HG03095 (cell line): ENCODE measurements at regions not wholly inside any gene's neighbourhood (a gene's known extent, or its start where the extent isn't known, plus 50 kb on each side); places are given as distances from the start of the nearest gene placed in this dataset.
A peak's percentile ranks its signal among the peaks of the same experiment; 100 is the strongest.

Experiments used
- ATAC-seq: cut with Tn5 transposase; IDR thresholded peaks from one replicate; pipeline ENCODE4 v1.9.1; 2021; ENCODE audit warnings: moderate library complexity; ENCODE audit not compliant: unreplicated experiment

DNA sequence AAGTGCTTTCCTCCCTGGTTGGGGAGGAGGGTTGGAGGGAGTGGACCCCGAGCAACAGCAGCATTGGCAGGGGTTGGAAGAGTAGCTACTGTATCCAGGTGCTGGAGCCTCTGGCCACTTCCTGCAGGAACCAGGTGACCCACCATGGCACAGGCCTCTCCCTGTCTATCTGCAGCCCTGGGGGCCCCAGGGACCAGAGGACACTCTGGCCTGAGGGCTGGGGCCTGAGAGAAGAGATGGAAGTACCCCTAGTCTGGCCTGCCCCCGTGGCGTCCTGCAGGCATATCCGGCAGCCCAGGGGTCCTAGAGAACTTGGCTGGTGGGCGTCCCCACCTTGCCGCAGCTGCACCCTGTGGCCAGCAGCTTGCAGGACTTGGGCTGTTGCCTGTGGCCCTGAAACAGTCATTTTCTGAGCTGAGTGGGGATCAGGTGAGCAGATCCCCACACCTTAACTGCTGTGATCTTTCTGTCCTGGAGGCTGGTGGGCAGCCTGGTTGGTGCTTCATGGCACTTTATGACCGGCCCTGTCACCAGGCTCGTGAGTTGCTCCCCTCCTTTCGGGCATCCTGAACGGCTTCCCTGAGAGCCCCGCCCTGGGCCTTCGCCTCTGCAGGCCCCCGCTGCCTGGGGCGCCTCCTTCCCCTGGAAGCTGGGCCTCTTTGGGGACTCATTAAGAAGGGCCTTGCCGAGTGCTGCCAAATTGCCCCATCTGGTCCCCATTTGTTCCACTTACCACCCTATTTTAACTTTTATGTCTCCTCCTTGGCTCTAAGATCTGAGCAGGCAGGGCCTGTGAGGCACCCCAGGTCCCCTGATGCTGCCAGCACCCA is 298.6 kb downstream of the SEC14L1 start:
- ATAC-seq, result no peak

DNA sequence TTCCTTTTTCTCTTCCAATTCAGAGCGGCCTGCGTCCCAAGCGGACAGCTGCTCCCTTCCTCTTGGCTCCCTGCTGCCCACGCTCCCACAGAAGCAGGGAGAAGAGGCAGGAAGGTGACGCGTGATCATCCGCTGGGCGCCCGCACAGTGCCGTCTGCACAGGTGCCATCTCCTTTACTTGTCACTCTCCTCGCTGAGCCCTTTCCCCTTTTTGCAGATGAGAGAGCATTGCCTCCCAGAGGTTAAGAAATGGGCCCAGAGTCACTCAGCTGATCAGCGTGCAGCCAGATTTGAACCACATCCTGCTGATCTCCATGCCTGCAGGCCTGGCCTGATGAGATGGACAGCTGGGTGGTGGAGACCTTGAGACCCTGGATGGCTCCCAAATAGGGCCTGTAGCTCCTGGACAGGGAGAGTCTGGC is 299.8 kb downstream of the SEC14L1 start:
- ATAC-seq, result no peak

DNA sequence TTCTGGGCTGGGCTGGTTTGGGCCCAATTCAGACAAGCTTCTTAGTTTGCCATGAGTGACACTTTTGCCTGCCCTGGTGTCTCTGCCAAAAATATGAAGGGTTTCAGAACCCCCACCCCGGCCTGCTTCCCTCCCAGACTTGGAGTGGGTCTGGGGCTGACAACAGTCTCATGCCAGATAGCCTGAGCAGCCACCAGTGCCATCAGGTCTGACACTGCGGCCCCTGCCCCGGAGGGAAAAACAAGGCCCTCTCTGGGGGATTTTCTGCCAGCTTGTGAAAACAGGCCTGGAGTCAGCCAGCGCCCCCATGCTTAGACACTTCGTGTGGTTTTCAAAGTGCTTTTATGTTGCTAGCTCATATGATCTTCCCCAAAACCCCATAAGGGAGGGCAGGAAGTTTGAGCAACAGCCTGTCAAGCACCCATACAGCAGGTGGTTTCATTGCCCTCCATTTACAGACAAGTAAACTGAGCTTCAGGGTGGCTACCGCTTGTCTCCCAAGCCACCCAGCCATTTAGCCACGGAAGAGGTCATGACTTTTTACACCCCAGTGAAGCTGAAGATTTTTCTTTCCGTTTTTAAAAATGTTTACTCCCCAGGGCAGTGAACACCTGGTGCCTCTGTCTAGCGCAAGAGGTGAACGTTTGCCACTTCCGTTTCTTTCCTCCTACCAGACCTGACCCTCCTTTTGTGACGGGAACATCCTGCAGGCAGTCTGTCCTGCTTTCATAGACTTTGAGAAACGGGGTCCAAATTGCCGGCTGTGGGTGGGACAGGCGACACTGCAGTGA is 300.6 kb downstream of the SEC14L1 start:
- peak; percentile 50 for ATAC-seq

DNA sequence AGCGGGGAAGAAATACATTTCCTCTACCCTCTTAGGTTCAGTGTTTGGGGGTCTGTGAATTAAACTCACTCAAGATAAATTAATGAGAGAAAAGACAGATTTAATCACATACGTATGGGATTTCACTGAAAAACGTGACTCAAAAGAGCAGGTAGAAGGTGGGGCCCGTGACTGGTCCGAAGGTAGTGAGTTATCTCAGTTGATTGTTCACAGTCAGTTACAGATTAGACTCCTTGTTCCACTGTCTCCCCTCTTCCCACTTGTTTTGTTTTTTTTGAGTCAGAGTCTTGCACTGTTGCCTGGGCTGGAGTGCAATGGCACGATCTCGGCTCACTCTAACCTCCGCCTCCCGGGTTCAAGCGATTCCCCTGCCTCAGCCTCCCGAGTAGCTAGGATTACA is 301.2 kb downstream of the SEC14L1 start:
- no peak for ATAC-seq

DNA sequence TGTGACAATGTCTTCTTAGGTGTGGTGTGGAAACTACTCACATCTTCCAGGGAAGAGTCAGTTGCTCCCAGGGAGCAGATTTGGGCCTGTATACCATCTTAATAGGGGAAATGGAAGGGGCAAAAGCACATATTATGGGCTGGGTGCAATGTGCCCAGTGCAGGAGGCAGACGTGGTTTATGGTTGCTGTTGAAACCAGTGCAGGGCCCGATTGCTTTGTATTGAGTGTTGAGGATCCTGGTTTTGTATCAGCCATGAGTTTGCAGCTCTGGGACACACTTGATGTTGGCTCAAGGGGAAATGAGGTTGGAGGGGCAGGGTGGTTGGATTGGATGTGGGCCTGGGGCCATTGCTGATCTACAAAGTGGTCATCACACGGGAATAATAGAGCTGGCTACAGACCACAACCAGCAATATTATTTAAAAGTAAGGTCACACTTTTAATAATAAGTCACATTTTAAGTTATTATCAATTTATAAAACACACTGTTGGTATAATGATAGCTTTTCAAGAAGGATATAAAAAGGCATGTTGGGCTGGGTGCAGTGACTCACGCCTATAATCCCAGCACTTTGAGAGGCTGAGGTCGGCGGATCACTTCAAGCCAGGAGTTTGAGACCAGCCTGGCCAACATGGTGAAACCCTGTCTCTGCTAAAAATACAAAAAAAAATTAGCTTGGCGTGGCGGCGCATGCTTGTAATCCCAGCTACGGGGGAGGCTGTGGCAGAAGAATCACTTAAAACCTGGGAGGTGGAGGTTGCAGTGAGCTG is 302.4 kb downstream of the SEC14L1 start:
- ATAC-seq, result no peak

DNA sequence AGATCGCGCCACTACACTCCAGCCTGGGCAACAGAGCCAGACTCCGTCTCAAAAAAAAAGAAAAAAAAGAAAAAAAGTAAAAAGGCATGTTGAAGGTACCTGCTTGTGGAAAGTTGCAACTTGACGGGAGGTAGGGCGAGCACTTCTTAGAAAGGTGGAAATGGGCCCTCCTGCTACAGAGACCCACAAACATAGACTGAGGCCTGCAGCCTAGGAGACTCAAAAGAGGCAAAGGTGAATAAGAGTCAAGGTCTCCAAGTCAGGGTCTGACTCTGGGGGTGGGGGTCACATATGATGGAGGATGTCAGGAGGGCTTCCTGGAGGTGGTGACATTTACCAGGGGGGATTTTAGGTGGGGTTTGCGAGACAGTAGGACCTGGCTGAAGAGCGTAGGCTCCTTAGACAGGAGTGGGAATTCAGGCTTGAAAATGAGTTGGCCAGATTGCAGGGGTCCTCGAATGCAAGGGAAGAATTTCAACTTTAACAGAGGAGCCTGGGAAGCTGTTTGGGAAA is 303.0 kb downstream of the SEC14L1 start:
- no peak for ATAC-seq

DNA sequence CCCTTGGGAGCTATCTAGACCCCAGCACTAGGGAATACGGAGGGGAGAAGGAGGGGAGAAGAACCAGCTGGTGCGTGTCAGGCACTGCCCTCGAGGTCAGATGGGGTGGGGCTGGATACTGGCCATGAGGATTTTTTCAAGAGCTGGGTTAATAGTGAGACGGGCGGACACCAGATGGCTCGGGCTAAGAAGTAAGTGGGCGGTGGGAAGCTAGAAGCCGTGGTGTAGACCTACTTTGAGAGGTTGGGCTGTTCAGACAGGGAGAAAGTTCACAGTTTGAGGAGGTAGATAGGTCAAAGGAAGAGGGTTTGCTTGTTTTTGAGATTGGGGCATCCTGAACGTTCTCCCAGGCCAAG is 303.8 kb downstream of the SEC14L1 start:
- ATAC-seq, result no peak

DNA sequence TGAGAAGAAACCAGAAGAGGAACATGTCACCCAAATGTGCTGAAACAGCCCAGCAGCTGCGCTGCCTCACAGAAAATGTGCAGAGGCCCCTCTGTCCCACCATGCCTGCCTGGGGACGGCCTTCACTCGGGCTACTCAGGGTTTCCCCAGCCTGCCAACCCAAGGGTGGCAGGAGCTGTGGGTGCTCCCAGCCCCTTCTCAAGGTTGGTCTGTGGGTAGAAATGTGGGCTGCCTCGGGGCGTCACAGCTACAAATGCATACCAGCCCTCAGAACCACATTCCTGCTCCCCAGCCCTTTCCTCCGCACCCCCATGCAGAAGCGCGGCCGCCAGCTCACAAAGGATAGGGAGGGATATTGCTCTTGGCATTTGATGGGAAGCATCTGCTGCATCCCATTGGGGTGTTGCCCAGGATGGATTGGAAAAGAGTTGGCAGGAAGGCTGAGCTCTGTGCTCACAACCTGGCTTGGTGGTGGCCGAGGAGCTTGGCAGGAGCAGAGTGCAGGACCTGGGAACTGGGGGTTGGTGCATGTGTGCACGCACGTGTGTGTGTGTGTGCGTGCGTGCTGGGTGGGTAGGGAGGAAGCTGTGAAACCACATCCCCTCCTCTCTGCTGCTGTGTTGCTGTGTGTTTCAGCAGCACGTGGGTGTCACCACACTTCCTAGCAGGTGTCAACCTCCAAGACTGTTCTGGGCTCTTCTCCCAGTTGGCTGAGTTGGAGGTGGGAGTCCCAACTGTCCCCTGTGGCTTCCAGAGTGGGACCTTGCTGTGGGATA is 304.4 kb downstream of the SEC14L1 start:
- ATAC-seq, result peak; percentile 29

DNA sequence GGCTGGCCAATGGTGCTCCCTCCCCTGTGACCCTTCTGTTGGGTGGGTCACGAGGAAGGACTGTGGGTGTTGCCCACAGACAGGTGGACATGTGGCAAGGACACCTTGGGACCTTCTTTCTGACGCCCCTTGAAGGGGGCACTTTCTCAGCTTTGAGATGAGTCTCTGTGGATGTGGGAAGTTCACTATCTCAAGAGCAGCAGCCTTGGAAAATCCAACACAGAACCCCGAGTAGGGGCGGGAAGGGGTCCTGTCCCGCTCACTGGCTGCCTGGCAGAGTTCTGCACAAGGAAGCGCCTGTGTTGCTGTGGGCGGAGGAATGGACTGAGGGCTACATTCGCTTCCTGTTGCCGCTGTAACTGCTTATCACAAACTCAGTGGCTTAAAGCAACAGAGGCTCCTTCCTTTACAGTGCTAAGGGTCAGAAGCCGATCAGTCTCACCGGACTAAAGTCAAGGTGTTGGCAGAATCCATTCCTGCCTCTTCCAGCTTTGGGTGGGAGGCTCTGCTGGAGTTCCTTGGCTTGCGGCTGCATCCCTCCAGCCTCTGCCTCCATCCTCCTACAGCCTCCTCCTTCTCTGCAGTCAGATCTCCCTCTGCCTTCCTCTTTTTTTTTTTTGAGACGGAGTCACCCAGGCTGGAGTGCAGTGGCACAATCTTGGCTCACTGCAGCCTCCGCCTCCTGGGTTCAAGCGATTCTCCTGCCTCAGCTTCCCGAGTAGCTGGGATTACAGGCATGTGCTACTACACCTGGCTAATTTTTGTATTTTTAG is 305.2 kb downstream of the SEC14L1 start:
- peak; percentile 17 for ATAC-seq

DNA sequence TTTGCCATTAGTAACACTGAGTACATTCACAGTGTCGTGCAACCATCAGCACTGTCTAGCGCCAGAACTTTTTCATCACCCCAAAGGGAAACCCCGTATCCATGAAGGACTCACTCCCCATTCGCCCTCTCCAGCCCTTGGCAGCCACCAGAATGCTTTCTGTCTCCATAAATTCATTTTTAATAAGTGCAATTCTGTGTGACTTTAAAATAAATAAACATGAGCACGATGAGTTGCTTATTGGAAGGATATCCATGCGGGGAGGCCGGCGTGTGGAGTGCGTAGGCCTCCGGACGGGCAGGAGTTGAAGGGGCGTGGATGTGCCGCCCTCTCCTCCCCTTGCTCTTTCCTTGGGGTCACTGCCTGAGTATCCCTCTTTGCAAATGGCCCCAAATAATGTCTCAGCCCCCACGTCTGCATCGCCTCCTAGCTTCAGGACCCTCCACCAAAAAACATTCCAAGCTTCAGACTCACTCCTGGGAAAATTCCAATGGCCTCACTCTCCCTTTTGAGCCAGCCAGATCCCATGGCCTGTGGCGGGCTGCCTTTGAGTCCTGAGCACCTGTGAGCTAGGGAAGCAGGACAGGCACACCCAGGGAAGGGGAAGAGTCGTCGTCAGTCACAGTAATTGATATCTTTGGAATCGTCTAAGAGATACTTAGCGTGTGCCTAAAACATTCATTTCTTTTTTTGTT is 306.3 kb downstream of the SEC14L1 start:
- no peak for ATAC-seq

DNA sequence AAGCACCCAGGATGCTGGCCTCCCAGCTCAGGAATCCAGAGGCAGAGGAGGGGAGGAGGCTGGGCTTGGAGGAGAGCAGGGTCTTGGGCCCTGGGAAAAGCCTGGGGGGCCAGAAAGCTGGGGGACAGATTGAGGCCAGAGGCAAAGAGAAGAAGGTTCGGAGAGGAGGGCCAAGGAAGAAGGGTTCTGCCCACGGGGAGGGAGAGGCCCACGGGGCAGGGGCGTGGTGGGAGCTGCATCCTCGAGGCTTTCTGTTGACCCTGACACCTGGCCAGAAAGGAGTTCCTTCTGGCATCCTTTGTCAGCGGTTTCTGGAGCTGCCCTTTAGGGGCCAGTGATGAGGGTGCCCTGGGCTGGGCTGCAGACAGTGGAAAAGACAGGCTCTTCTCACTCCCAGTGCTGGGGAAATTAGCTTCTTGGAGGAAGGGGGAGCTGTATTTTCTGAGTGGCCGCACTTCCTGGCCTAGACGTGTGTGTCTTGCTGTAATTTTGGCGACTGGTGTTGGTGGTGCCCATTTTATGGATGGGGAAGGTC is 308.7 kb downstream of the SEC14L1 start:
- ATAC-seq, result no peak

DNA sequence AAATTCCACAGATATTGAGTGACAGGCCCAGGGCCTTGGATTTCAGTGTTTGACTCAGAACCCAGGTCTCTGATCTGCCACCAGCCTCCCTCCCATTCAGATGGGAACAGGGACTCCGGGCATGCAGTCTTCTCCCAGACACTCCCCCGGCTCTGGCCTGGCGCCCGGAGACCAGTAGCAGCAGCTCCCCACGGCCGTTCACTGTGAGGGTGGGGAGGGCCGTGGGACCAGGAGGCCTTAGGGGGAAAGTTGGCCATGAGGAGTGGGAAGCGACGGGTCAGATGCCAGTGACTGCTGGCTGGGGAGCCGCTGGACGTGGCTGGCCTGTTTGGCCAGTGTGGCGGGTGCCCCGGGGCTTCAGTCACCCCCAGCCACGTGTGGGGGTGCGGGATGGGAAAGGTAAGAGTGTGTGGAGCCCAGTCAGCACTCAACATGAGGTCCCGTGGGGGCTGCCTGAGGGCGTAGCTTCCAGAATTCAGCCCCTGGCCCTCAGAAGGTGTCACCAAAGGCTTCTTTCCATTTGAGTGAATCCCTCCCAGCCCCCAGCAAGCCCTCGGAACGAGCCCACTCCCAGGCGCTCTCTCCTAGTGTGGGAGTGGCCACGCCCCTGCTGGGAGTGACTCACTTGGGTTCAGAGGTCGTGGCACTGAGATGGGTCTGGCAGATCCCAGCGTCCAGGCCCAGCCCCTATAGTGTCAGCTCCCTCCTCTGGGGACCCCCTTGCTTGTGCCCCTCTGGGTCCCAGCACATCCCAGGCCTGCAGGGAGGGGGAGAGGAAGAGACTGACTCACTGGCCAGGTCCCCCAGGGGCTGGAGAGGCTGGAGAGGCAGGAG is 309.4 kb downstream of the SEC14L1 start:
- ATAC-seq, result no peak

DNA sequence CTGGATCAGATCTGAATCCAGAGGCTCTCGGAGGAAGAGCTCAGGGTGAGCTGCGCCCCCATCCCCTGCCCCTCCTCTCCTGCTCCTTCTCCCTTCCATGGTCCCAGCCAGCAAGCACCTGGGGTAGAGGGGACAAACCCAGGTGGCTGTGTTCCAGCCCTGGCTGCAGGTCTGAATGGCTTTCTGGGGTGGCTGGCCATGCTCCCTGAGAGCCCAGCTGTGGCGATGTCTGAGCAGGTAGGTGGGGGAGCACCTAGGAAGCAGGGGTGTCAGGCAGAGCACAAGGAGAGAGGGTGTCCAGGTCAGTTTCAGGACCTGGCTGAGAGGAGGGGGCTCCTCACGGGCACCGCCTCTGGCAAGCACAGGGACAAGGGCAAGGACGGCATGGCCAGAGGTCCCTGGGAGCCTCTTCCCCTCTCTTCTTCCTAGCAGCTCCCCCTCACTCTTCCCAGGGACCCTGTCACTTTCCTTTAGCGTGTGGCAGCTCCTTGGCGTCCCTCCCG is 310.0 kb downstream of the SEC14L1 start:
- no peak for ATAC-seq

DNA sequence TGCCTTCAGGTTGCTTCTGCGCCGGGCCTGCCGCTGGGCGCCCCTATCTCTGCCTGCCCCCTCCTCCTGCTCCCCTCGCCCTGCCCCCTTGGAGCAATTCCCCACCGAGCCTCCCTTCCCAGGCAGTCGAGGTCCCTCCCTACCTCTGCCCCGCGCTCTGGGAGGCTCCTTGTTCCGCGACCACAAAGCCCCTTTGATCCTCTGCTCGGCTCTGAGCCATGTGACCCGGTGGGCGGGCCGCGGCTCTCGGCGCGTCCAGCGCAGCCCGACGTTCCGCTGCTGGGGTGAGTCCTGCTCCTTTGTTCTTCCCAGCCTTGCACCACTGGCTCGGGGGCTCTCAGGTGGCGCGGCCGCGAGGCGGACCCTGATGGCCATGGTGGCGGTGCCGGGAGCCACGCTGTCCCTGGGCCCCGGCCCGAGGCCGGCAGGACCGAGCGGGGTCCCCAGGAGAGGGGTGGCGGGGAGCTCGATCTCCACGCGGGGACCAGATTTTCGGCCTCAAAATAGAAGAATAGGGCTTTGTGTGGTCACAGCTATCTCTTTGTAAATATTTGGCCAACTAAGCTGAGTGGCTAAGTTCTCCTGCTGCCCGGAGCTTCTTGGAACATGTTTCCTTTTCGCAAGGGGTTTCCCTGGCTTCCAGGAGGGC is 310.6 kb downstream of the SEC14L1 start:
- no peak for ATAC-seq

DNA sequence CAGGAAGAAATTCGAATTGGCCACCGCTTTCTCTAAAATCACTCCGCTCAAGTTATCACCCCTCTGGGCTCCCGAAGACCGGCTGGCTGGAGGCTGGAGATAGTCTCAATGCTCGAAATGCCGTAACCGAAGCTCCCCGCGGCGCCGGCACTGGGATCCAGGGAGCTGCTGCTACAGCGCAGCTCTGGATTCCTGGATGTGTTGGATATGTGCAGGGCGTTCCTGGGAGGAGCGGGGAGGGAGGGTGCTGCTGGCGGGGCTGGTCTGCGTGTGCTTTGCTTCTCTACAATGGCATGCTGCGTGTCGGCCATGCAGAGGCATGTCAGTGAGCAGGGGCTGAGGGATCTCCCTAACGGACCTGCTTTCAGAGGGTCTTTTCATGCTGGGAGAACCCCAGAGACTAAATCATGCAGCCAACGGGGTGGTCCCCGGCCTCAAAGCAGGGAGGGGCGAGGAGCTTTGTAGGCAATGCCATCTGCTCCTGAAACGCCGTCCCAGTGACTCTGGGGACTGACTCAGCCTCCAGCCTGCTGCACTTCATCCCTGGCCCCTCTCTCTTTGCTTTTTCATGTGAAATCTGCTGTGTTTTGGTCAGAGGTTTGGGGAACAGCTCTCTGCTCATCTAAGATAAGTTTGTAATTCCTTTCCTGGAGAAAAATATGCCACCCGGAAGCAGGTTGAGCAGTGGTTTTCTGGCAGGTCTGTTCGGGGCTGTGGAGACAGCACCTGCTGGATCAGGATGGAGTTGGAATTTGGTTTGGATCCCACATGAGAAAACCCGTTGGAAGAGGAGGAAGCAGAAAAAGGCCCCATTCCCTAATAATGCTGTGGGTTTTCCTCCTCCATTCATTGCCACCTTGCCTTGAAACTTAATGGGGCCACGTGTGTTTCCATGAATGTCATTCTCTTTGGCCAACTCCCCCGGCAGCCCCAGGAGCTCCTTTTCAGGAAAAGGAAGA is 311.4 kb downstream of the SEC14L1 start:
- ATAC-seq, result no peak

DNA sequence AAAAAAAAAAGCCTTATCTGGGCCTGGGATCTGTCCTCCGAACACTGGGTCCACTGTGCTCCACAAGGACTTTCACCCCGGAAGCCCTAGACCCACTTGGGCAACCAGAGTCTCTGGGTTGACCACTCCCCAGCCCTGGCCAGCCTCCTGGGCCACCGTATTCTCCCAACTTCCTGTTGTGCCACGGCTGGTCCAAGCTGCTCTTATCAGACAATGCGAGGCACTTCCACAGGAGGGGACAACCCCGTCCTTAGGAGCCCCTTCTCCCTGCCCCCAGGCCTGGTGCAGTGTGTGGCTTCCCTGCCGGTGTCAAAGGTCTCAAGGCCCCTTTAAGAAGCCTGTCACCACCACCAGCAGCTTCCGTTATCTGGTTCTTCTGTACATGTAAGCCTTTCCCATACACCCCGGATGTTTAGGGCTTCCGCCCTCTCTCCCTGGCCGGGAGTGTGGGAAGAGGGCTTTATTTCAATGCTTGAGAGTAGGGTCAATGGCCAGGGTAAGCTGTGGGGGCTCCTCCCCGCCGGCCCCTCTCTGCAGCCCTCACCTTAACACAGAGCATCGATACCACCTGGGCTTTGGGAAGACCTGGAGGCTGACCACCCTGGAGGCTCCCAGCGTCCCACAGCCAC is 313.0 kb downstream of the SEC14L1 start:
- no peak for ATAC-seq
